ENCODE measurements at regions not wholly inside any gene's neighbourhood (a gene's known extent, or its start where the extent isn't known, plus 50 kb on each side); places are given as distances from the start of the nearest gene placed in this dataset.

DNA sequence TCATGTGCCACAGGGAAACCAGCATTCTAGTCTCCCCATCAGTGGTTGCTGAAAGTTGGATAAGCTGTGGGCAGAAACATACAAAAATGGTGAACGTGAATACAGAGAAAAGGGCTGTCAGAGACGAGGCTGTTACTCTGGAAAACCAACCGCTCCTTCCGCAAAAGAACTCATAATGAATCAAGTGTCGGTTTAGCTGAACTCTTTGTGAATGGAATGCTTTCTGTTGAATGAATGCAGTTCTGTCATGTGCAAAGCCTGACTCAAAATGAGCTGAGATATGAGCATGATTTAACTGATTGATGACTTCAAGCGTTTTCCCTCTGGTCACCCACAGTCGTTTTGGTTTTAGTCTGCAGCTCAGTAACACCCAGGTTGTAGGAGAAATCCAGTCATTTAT, 298.3 kb downstream of the ETS1 start:
- TF ChIP-seq, protein P1, sequence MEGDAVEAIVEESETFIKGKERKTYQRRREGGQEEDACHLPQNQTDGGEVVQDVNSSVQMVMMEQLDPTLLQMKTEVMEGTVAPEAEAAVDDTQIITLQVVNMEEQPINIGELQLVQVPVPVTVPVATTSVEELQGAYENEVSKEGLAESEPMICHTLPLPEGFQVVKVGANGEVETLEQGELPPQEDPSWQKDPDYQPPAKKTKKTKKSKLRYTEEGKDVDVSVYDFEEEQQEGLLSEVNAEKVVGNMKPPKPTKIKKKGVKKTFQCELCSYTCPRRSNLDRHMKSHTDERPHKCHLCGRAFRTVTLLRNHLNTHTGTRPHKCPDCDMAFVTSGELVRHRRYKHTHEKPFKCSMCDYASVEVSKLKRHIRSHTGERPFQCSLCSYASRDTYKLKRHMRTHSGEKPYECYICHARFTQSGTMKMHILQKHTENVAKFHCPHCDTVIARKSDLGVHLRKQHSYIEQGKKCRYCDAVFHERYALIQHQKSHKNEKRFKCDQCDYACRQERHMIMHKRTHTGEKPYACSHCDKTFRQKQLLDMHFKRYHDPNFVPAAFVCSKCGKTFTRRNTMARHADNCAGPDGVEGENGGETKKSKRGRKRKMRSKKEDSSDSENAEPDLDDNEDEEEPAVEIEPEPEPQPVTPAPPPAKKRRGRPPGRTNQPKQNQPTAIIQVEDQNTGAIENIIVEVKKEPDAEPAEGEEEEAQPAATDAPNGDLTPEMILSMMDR (IDR thresholded peaks at IDR 0.05; ENCODE audit: extremely low read depth in 1 of 2, insufficient read depth in 1 of 2, low read depth in 1 of 2, low read length in 2 of 2), result no peak
- TF ChIP-seq EZH2 (IDR thresholded peaks at IDR 0.05; ENCODE audit: borderline replicate concordance, low read depth, low read length, severe bottlenecking) (no peak), POLR2AphosphoS5 (IDR thresholded peaks at IDR 0.05; ENCODE audit: insufficient read depth, low read depth, low read length) (no peak), POLR2A (IDR thresholded peaks at IDR 0.05; ENCODE audit: low read depth, low read length) (no peak)
- TF ChIP-seq, protein P2, sequence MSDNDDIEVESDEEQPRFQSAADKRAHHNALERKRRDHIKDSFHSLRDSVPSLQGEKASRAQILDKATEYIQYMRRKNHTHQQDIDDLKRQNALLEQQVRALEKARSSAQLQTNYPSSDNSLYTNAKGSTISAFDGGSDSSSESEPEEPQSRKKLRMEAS (IDR thresholded peaks at IDR 0.05; ENCODE audit: insufficient read depth, insufficient read length), result no peak

Measured in endothelial cell of umbilical vein (primary cell).